Uterus (tissue), 2 donors: ENCODE measurements at regions not wholly inside any gene's neighbourhood (a gene's known extent, or its start where the extent isn't known, plus 50 kb on each side); places are given as distances from the start of the nearest gene placed in this dataset.

Experiments
- POLR2A ChIP-seq, 2 donors: fragments of 450-650 bp; IDR thresholded peaks; one replicate each; pipeline ENCODE4 v1.6.1; 2016; ENCODE audit warnings: antibody characterized with exemption in 2 of 2, mild to moderate bottlenecking in 1 of 2, moderate library complexity in 1 of 2
- TF ChIP-seq, protein P1 (sequence below), 4 experiments: fragments of 200-600 bp in 2 of 4; fragments of 450-650 bp in 2 of 4; sonication (generic) in 2 of 4; IDR thresholded peaks; one replicate each; pipeline ENCODE4 v1.5.1; 2016 to 2019; ENCODE audit warnings: antibody characterized with exemption in 4 of 4, mild to moderate bottlenecking in 2 of 4, moderate library complexity in 1 of 4

GRCh38 chr12:84135586-84136279 is 776.9 kb downstream of the SLC6A15 start:
- TF ChIP-seq, protein P1, sequence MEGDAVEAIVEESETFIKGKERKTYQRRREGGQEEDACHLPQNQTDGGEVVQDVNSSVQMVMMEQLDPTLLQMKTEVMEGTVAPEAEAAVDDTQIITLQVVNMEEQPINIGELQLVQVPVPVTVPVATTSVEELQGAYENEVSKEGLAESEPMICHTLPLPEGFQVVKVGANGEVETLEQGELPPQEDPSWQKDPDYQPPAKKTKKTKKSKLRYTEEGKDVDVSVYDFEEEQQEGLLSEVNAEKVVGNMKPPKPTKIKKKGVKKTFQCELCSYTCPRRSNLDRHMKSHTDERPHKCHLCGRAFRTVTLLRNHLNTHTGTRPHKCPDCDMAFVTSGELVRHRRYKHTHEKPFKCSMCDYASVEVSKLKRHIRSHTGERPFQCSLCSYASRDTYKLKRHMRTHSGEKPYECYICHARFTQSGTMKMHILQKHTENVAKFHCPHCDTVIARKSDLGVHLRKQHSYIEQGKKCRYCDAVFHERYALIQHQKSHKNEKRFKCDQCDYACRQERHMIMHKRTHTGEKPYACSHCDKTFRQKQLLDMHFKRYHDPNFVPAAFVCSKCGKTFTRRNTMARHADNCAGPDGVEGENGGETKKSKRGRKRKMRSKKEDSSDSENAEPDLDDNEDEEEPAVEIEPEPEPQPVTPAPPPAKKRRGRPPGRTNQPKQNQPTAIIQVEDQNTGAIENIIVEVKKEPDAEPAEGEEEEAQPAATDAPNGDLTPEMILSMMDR (IDR thresholded peaks at IDR 0.05): no peak
- TF ChIP-seq POLR2A (IDR thresholded peaks at IDR 0.05): no peak
